ENCODE measurements at regions not wholly inside any gene's neighbourhood (a gene's known extent, or its start where the extent isn't known, plus 50 kb on each side); places are given as distances from the start of the nearest gene placed in this dataset.

GRCh38 chr12:118840878-118841277 is 140.5 kb upstream of the SRRM4 start:
- no peak for DNase-seq (ENCODE audit: low read depth in 2 of 3, low spot score in 2 of 3)

GRCh38 chr12:118841588-118841987 is 139.8 kb upstream of the SRRM4 start:
- DNase-seq (ENCODE audit: low read depth in 2 of 3, low spot score in 2 of 3) = no peak

DNA sequence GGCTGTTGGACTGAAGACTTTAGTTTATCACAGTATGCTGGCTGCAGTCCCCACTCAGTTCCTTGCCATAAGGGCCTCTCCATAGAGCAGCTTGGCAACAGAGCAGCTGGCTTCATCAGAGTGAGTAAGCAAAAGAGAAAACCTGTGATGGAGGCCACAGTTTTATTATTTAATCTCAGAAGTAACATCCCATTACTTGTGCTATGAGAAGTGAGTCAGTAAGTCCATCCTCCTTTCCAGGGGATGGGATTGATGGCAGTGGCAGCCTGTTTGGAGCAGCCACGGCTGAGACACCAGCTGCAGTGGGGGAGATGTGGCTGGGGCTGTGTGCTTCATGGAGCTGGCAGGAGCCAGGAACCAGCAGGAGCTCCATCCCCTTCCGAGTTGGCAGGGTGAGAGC is 138.5 kb upstream of the SRRM4 start:
- no peak for DNase-seq (ENCODE audit: low read depth in 2 of 3, low spot score in 2 of 3)

DNA sequence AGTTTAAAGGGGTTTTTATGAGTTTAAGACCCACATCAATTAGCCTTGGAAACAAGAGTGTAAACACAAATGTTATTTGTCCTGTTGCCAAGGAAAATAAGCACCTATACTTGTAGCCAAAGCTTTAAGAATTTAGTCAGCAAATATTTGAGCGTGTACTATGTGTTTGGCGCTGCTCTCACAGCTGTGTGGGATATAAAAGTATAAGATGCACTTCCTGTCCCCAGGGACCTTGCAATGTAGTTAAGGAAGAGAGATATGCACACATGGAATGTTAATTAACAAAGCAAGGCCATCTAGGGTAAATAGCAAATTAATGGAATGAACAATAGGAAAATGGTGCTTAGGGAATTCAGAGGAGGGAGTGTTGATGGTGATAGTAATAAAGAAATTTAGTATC is 134.9 kb upstream of the SRRM4 start:
- no peak for DNase-seq (ENCODE audit: low read depth in 2 of 3, low spot score in 2 of 3)

DNA sequence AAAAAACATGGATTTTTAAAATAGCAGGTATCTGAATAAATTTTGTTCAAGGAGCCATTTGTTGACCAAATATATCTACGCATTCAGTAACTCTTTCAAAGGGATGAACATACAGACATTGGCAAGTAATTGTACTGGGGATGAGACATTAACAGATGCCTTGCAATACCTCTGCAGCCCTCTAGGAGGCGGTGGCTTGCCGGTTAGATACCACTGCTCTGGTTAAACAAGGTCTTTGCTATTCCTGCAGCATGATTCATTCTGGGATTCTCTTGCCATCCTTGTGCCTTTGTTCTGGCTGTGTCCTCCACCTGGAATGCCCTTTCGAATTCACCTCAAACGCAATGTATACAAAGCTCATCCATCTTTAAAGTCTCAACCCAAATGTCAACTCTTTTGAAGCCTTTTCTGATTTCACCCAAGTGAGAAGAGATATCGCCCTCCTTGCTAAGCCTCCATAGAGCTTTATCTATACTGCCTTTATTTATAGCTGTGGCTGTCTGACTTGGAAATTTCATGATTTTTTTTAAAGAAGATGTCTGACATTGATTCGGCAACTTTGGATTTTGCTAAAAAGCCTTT is 131.0 kb upstream of the SRRM4 start:
- no peak for DNase-seq (ENCODE audit: low read depth in 2 of 3, low spot score in 2 of 3)

GRCh38 chr12:118851891-118852290 is 129.4 kb upstream of the SRRM4 start:
- no peak for DNase-seq (ENCODE audit: low read depth in 2 of 3, low spot score in 2 of 3)

GRCh38 chr12:118853634-118854033 is 127.7 kb upstream of the SRRM4 start:
- no peak for DNase-seq (ENCODE audit: low read depth in 2 of 3, low spot score in 2 of 3)

- no peak for DNase-seq (ENCODE audit: low read depth in 2 of 3, low spot score in 2 of 3)
Measured at GRCh38 chr12:118855858-118856257, 125.5 kb upstream of the SRRM4 start.

GRCh38 chr12:118866346-118866745 is 115.0 kb upstream of the SRRM4 start:
- no peak for DNase-seq (ENCODE audit: low read depth in 2 of 3, low spot score in 2 of 3)

GRCh38 chr12:118870551-118870950 is 110.8 kb upstream of the SRRM4 start:
- no peak for DNase-seq (ENCODE audit: low read depth in 2 of 3, low spot score in 2 of 3)

- DNase-seq (ENCODE audit: low read depth in 2 of 3, low spot score in 2 of 3) = no peak
Measured at GRCh38 chr12:118874698-118875548, 106.4 kb upstream of the SRRM4 start.

DNA sequence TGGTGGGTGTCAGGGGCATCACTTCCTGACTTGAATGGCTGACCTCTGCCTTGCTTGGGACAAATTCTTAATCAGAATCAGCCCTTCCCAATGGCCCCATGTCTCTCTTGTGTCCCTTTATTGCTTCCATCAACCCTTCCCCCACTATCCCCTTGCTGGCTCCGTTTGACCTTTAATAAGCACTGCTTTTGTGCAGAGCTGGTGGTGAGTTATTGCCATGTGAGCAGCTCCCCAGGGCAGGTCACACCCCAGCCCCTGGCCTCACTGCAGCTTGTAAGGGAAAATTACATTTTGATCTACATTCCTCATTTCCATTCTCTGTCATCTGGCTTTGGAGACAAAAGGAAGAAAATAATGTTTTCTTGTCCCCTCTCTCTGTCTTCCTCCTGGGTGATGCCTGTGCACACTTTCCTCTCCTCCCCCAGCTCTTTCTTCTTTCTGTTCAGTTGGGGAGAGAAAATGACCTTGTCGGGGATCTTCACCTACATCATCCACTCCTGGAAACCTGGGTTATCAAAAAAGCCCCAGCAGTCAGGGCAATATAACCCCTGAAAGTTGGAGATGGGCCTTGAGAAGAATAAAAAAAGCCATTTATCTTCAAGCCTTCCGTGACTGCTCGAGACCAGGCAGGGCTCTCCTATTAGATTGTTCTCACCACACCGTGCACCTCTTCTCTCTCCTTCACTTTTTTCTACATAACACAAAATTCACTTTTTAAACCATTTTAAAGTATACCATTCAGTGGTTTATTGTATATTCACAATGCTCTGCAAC is 100.4 kb upstream of the SRRM4 start:
- no peak for DNase-seq (ENCODE audit: low read depth in 2 of 3, low spot score in 2 of 3)

- no peak for DNase-seq (ENCODE audit: low read depth in 2 of 3, low spot score in 2 of 3)
Measured at GRCh38 chr12:118884226-118884625, 97.1 kb upstream of the SRRM4 start.

- DNase-seq (ENCODE audit: low read depth in 2 of 3, low spot score in 2 of 3) = no peak
Measured at GRCh38 chr12:118900993-118901392, 80.3 kb upstream of the SRRM4 start.

DNA sequence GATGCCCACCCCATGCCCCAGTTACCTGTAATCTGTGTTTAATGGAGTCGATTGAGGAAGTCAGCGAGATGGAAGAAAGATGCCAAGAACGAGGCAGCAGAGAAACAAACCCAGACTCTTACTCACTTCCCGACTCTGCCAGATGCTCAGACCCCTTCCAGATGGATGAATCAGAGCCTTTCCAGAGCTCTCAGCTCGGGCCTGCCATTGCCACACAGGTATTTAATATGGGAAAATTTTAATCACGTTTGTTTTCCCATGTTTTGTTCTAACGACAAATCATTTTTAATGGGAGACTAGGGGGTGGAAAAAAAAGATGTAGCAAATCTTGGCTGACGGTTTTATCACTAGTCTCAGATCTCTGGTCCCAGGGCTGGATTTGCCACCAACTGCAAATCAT is 72.5 kb upstream of the SRRM4 start:
- DNase-seq (ENCODE audit: low read depth in 2 of 3, low spot score in 2 of 3) = no peak

DNA sequence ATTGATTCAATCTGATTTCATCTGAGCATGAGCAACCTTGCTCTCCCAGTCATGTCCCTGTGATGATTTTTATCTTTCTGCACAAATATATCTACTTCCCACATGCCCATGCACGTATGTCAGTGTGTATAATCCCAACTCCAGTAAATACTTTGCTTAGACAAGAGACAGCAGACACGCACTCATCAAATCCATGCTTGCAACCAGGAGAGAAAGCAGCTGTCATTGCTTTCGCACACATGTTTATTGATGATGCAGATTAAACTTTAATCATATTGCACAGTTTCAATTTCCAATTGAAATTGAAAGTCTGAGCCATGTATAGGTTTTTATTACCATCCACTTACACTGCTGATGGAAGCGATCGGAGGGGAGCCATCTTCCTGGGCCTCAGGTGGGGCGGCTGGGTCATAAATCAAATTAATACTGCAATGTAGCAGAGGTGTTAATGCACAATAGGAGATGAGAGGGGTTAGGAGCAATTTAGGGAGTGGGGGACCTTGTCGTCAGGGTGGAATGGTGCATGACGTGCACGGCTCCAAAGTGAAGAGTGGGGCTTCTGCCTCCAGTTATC is 68.6 kb upstream of the SRRM4 start:
- DNase-seq (ENCODE audit: low read depth in 2 of 3, low spot score in 2 of 3) = no peak

DNA sequence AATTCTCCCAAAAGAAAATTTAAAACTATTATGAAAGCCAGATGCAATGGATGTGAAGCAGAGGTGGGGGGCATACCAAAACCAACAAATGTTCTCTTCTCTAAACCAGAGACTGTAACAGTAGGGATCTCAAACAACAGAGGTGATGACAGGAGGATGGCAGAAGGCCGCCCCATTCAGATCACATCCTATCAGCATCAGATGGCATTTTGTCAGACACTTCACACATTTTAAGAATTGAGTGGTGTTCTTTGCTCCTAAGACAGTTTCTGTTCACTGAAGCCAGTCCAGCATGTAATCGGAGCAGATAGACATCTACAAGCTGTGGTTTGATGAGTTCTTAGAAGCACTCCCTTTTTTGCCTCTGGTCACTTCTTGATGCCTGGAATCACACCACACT is 59.6 kb upstream of the SRRM4 start:
- no peak for DNase-seq (ENCODE audit: low read depth in 2 of 3, low spot score in 2 of 3)

- no peak for DNase-seq (ENCODE audit: low read depth in 2 of 3, low spot score in 2 of 3)
Measured at GRCh38 chr12:118922405-118922804, 58.9 kb upstream of the SRRM4 start.

DNA sequence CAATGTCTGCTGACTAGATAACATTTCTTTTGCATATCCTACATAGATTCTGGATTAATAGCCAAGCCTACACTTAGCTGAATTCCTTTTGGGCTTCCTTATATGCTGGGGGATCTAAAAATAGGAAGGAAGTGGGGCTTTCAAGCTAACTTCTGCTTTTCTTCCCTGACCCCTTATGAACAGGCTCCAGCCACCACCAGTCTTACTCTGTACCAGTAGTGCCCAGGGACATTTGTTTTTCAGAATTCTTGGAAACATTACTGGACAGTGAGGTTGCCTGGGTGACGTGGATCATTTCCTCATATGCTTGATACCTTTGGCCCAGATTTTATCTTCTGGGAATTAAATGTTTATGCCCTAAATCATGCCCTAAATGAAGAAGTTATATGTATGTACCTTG is 55.9 kb upstream of the SRRM4 start:
- no peak for DNase-seq (ENCODE audit: low read depth in 2 of 3, low spot score in 2 of 3)

GRCh38 chr12:118925826-118926225 is 55.5 kb upstream of the SRRM4 start:
- no peak for DNase-seq (ENCODE audit: low read depth in 2 of 3, low spot score in 2 of 3)
